ENCODE measurements at regions not wholly inside any gene's neighbourhood (a gene's known extent, or its start where the extent isn't known, plus 50 kb on each side); places are given as distances from the start of the nearest gene placed in this dataset.

DNA sequence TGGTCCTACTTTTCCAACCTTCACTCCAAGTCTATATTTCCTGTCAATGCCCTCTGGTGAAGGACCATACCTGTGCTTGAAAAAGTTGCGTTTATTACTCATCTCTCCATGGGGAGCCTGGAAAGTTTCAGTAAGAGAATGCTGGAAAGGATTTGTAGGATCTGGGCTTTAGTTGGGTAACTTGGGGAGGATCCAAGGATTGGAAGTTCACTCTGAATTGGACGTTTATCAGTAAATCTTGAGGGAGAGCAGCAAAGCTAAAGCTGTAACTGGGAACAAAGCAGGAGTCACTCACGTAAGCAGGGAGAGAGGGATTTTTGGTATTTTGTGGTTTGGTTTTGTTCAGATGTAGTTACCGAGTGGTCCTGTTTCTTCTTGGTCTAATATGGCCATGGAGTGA is 51.4 kb upstream of the NPVF start:
- no peak for DNase-seq
- Histone ChIP-seq H3K4me1 (no peaks in the 10 kb centered on the region), H3K4me3 (replicated peaks in 1 of 3) (no peak overlapping the region), H3K9me3 (no peaks in the 10 kb centered on the region), H3K27ac (no peak overlapping the region), H3K36me3 (no peaks in the 10 kb centered on the region), H3K27me3 (no peaks in the 10 kb centered on the region)
- WGBS, 2 donors, result 76 to 87% methylated on average over 4 of the region's 4 CpGs
- intact Hi-C loops (cut with DNase I), result no loop called here
- TF ChIP-seq, protein P1, sequence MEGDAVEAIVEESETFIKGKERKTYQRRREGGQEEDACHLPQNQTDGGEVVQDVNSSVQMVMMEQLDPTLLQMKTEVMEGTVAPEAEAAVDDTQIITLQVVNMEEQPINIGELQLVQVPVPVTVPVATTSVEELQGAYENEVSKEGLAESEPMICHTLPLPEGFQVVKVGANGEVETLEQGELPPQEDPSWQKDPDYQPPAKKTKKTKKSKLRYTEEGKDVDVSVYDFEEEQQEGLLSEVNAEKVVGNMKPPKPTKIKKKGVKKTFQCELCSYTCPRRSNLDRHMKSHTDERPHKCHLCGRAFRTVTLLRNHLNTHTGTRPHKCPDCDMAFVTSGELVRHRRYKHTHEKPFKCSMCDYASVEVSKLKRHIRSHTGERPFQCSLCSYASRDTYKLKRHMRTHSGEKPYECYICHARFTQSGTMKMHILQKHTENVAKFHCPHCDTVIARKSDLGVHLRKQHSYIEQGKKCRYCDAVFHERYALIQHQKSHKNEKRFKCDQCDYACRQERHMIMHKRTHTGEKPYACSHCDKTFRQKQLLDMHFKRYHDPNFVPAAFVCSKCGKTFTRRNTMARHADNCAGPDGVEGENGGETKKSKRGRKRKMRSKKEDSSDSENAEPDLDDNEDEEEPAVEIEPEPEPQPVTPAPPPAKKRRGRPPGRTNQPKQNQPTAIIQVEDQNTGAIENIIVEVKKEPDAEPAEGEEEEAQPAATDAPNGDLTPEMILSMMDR (IDR thresholded peaks at IDR 0.05), result no peak
- no peak for TF ChIP-seq POLR2A (IDR thresholded peaks at IDR 0.05)

DNA sequence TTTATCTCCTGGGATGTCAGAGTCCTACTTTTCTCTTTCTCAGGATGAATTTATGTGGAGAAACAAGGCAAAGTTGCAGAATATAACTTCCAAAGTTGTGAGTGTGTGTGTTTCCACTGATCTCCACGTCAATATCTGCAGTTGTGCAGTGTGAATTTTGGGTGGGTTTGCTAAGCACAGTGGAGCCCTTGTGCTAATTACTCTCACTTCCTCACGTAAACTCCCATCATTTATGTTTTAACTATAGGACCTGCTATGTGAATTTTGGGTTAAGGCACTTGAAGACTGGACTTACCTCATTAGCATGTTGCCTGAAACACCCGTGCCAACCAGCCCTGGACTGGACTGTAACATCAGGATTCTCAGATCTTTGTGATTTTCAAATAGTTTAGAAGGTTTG is 51.9 kb upstream of the NPVF start:
- intact Hi-C loops (cut with DNase I), result no loop called here
- no peak overlapping the region for H3K27ac ChIP-seq
- no peaks in the 10 kb centered on the region for H3K36me3 ChIP-seq
- H3K9me3 ChIP-seq, result no peaks in the 10 kb centered on the region
- WGBS, 2 donors, result 83 to 84% methylated on average over 3 of the region's 3 CpGs
- DNase-seq, result no peak
- no peaks in the 10 kb centered on the region for H3K27me3 ChIP-seq
- no peak overlapping the region for H3K4me3 ChIP-seq (replicated peaks in 1 of 3)
- H3K4me1 ChIP-seq, result no peaks in the 10 kb centered on the region
- TF ChIP-seq, protein P1 (IDR thresholded peaks at IDR 0.05), result no peak
- no peak for TF ChIP-seq POLR2A (IDR thresholded peaks at IDR 0.05)

DNA sequence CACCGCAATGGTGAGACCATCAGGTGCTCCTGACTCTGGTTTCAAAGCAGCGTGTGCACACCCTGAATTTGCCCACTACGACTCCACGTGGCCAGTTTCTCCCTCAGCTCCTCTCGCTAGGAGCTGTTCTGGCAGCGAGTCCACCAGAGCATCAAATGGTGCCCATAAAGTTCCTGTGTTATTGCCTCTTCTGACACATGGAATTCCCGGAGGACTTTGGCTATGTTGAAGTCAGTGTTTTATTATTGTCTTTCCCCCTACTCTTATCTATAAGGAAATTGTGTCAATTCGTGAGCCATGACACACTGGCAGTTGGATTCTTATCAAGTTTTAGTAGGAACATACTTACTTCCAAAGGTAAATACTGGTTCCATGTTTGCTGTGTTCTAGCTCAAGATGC is 53.9 kb upstream of the NPVF start:
- 89 to 90% methylated on average over 8 of the region's 8 CpGs for WGBS, 2 donors
- no peaks in the 10 kb centered on the region for H3K36me3 ChIP-seq
- DNase-seq, result no peak
- intact Hi-C loops (cut with DNase I), result no loop called here
- H3K4me1 ChIP-seq, result no peaks in the 10 kb centered on the region
- no peaks in the 10 kb centered on the region for H3K27me3 ChIP-seq
- no peak overlapping the region for H3K4me3 ChIP-seq (replicated peaks in 1 of 3)
- no peak overlapping the region for H3K27ac ChIP-seq
- H3K9me3 ChIP-seq, result no peaks in the 10 kb centered on the region
- TF ChIP-seq, protein P1 (IDR thresholded peaks at IDR 0.05), result no peak
- no peak for TF ChIP-seq POLR2A (IDR thresholded peaks at IDR 0.05)

DNA sequence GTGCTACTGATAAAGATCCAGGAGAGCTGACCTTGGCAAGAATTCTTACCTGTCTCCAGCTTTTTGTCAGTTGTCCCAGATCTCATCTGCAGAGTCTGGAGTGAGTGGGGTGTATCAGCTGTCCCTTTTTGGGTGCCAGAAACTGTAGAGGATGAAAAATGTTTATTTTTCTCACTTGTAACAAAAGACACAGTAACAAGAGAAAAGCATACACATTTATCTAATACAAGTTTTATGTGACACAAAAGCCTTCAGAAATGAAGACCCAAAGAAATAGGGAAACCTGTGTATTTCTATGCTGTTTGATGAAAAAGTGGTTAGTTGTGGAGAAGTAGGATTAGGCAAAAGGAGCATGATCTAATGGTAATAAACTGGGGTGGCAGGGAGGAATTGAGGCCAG is 58.5 kb upstream of the NPVF start:
- Histone ChIP-seq H3K4me3 (replicated peaks in 1 of 3) (no peak overlapping the region), H3K27ac (no peak overlapping the region), H3K4me1 (peaks cover 6 to 8% of the 10 kb centered on the region in 2 donors), H3K9me3 (no peaks in the 10 kb centered on the region), H3K36me3 (no peaks in the 10 kb centered on the region), H3K27me3 (no peaks in the 10 kb centered on the region)
- TF ChIP-seq, protein P1 (IDR thresholded peaks at IDR 0.05), result no peak
- TF ChIP-seq POLR2A (IDR thresholded peaks at IDR 0.05), result no peak
- no peak for DNase-seq
- intact Hi-C loops (cut with DNase I), result no loop called here

DNA sequence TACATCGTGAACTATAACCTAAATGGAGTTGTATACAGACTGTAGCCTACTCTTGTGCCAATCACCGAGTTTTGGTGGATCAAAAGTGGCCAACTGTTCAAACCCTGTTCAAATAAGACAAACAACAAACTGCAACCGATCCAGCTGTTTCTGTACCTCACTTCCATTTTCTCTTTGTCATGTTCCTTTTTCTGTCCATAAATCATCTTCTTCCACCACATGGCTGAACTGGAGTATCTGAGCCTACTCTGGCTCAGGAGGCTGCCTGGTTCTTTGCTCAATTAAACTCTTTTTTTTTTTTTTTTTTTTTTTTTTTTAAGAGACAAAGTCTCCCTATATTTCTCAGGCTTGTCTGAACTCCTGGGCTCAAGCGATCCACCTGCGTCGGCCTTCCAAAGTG is 59.0 kb upstream of the NPVF start:
- Histone ChIP-seq H3K4me3 (replicated peaks in 1 of 3) (no peak overlapping the region), H3K9me3 (no peaks in the 10 kb centered on the region), H3K27me3 (no peaks in the 10 kb centered on the region), H3K4me1 (peaks cover 6 to 8% of the 10 kb centered on the region in 2 donors), H3K36me3 (no peaks in the 10 kb centered on the region), H3K27ac (no peak overlapping the region)
- DNase-seq, result no peak
- 93 to 94% methylated on average over 6 of the region's 6 CpGs for WGBS, 2 donors
- no peak for TF ChIP-seq POLR2A (IDR thresholded peaks at IDR 0.05)
- TF ChIP-seq, protein P1 (IDR thresholded peaks at IDR 0.05), result no peak
- intact Hi-C loops (cut with DNase I), result no loop called here
